ENCODE measurements at regions not wholly inside any gene's neighbourhood (a gene's known extent, or its start where the extent isn't known, plus 50 kb on each side); places are given as distances from the start of the nearest gene placed in this dataset.

DNA sequence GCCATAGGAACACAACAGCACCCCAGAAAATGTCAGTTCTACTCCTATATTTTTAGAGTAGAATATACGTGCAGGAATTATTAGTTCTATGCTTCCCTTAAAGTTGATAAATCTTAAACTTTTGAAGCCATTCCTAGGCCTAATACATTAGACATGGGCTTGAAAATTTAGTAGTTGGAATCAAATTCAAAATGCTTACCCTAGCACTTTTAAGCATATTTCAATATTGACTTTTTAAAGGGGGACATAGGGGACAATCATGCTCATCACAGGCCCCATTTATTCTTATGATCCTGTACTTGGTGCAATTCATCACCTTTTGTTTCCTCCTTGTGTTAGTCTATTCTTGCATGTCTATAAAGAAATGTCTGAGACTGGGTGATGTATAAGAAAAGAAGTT, 129.0 kb downstream of the FAM174A start:
- no peak for FAIRE-seq
- Histone ChIP-seq H3K27me3 (replicated peaks in 1 of 2; ENCODE audit: control insufficient read depth in 2 of 2, insufficient read depth in 2 of 2, low read length in 1 of 2) (no peaks in the 10 kb centered on the region), H3K4me1 (ENCODE audit: control insufficient read depth, insufficient read depth, low read length) (no peaks in the 10 kb centered on the region), H3K4me2 (ENCODE audit: control insufficient read depth, insufficient read depth) (no peak overlapping the region), H3K36me3 (ENCODE audit: control insufficient read depth in 2 of 2, insufficient read depth in 2 of 2, low read length in 1 of 2) (no peaks in the 10 kb centered on the region), H3K4me3 (no peak overlapping the region), H3K79me2 (ENCODE audit: control insufficient read depth, insufficient read depth, low read length) (no peaks in the 10 kb centered on the region), H2AFZ (ENCODE audit: control insufficient read depth, low read depth, low read length) (no peak overlapping the region), H3K27ac (ENCODE audit: control insufficient read depth, insufficient read depth) (no peak overlapping the region), H3K9me3 (replicated peaks; ENCODE audit: control insufficient read depth, insufficient read depth, low read length) (no peaks in the 10 kb centered on the region; the same call in 1 of the 3 replicates), H4K20me1 (ENCODE audit: control insufficient read depth, insufficient read depth) (no peaks in the 10 kb centered on the region), H3K9ac (ENCODE audit: control insufficient read depth, insufficient read depth, low read length) (no peak overlapping the region)
- BruUV-seq (replicated peaks) = no TSS peak
- POLR2A ChIA-PET = no interaction called here
- RAD21 ChIA-PET (ENCODE audit: unreplicated experiment) = no interaction called here
- WGBS (ENCODE audit: insufficient coverage, insufficient replicate concordance, low lambda C conversion rate, missing lambda C conversion rate) = 100% methylated on average over 1 of the region's 1 CpG
- CTCF ChIA-PET = no interaction called here
- intact Hi-C loops (cut with micrococcal nuclease; ENCODE audit: unreplicated experiment) = no loop called here
- DNase-seq (ENCODE audit: low read depth, low spot score) = no peak
- no peak for ATAC-seq
- SMC1A ChIA-PET (ENCODE audit: uncharacterized antibody, unreplicated experiment) = no interaction called here
- in situ Hi-C loops (cut with MboI) = no loop called here
- TF ChIP-seq HDAC2 (IDR thresholded peaks at IDR 0.05) = no peak
- no peak for TF ChIP-seq FOXM1 (IDR thresholded peaks at IDR 0.05; ENCODE audit: low read depth, low read length)
- no peak for TF ChIP-seq ZNF687 (IDR thresholded peaks at IDR 0.05)
- TF ChIP-seq PAX5 (IDR thresholded peaks at IDR 0.05; ENCODE audit: borderline replicate concordance, low read depth, low read length) = no peak
